H1 (cell line): ENCODE measurements at regions not wholly inside any gene's neighbourhood (a gene's known extent, or its start where the extent isn't known, plus 50 kb on each side); places are given as distances from the start of the nearest gene placed in this dataset.

Source experiments
- CTCF ChIA-PET: fragments of 300-600 bp; sonication (Branson Sonifier 250); formaldehyde crosslinking; loops from one replicate; lab custom pipeline; 2021; ENCODE audit not compliant: partially characterized antibody; lab: Charles Lee
- POLR2A ChIA-PET: fragments of 300-600 bp; sonication (Branson Sonifier 250); formaldehyde crosslinking; loops from one replicate; lab custom pipeline; 2021; ENCODE audit warnings: inconsistent platforms; ENCODE audit not compliant: partially characterized antibody; lab: Charles Lee
- DNase-seq, 2 experiments: peaks; one replicate each; pipeline versions ENCODE4 v3.0.0 to v3.0.0-alpha.2; 2010 to 2022; ENCODE audit warnings: low spot score in 2 of 2, low read depth in 1 of 2, mixed read lengths in 1 of 2
- FAIRE-seq: peaks from 2 replicates; lab custom pipeline; 2011; peaks lifted over from hg19 to GRCh38; lab: Jason Lieb, UNC
- H2AFZ ChIP-seq: 2 replicates; pipeline ENCODE4 v1.8.1; 2012; ENCODE audit warnings: low read length, inconsistent platforms
- H2AK5ac ChIP-seq: 2 replicates; pipeline ENCODE4 v1.6.1; 2013; ENCODE audit warnings: low read depth, low read length
- H2BK120ac ChIP-seq: replicated peaks from 2 replicates; pipeline ENCODE3; 2013; ENCODE audit warnings: low read depth, low read length, inconsistent platforms
- H2BK12ac ChIP-seq: 2 replicates; pipeline ENCODE4 v1.6.1; 2013; ENCODE audit warnings: low read depth, low read length
- H2BK15ac ChIP-seq: 2 replicates; pipeline ENCODE4 v1.6.1; 2013; ENCODE audit warnings: low read length
- H2BK20ac ChIP-seq: 2 replicates; pipeline ENCODE4 v1.6.1; 2013; ENCODE audit warnings: low read length
- H2BK5ac ChIP-seq: 2 replicates; pipeline ENCODE4 v1.6.1; 2013; ENCODE audit warnings: low read depth, low read length
- H3K14ac ChIP-seq: 2 replicates; pipeline ENCODE4 v1.6.1; 2013; ENCODE audit warnings: inconsistent platforms; ENCODE audit not compliant: insufficient read length
- H3K18ac ChIP-seq: 2 replicates; pipeline ENCODE4 v1.6.1; 2013; ENCODE audit warnings: low read length; ENCODE audit errors: extremely low read depth
- H3K23ac ChIP-seq: 2 replicates; pipeline ENCODE4 v1.6.1; 2013; ENCODE audit warnings: inconsistent platforms; ENCODE audit not compliant: insufficient read length
- H3K23me2 ChIP-seq: 2 replicates; pipeline ENCODE4 v1.6.1; 2013; ENCODE audit warnings: low read depth, low read length
- H3K27ac ChIP-seq: 2 replicates; pipeline ENCODE4 v1.6.1; 2011; ENCODE audit warnings: low read depth, low read length, inconsistent platforms
- H3K27me3 ChIP-seq, 4 experiments: replicated peaks in 1 of 4; 1 replicate in 1 of 4; 2 replicates in 3 of 4; pipeline versions ENCODE4 v1.6.1 to v1.8.1; 2011 to 2013; ENCODE audit warnings: low read length in 3 of 4, mild to moderate bottlenecking in 3 of 4, inconsistent platforms in 2 of 4, mixed read lengths in 2 of 4, moderate library complexity in 1 of 4; ENCODE audit not compliant: control insufficient read depth in 3 of 4, insufficient read depth in 3 of 4; ENCODE audit errors: extremely low read depth in 1 of 4
- H3K36me3 ChIP-seq, 4 experiments: 2 replicates each; pipeline versions ENCODE4 v1.6.1 to v1.8.1; 2011 to 2013; ENCODE audit warnings: mild to moderate bottlenecking in 4 of 4, low read length in 3 of 4, moderate library complexity in 2 of 4, control low read depth in 1 of 4, inconsistent platforms in 1 of 4; ENCODE audit not compliant: insufficient read depth in 4 of 4, control insufficient read depth in 2 of 4
- H3K4ac ChIP-seq: replicated peaks from 2 replicates; pipeline ENCODE3; 2013; ENCODE audit warnings: low read length, low read depth, mixed read lengths, inconsistent platforms; ENCODE audit not compliant: insufficient read length
- H3K4me1 ChIP-seq, 4 experiments: replicated peaks in 1 of 4; 1 replicate in 1 of 4; 2 replicates in 3 of 4; pipeline versions ENCODE4 v1.6.1 to v1.8.1; 2011 to 2013; ENCODE audit warnings: low read length in 3 of 4, inconsistent platforms in 2 of 4, mixed read lengths in 1 of 4; ENCODE audit not compliant: insufficient read depth in 4 of 4, control insufficient read depth in 3 of 4
- H3K4me2 ChIP-seq, 2 experiments: 2 replicates each; pipeline versions ENCODE4 v1.6.1 to v1.8.1; 2011 to 2013; ENCODE audit warnings: low read depth in 2 of 2, low read length in 2 of 2, control low read depth in 1 of 2, inconsistent platforms in 1 of 2, mild to moderate bottlenecking in 1 of 2; ENCODE audit not compliant: insufficient read depth in 1 of 2
- H3K4me3 ChIP-seq, 4 experiments: fragments of 200-600, 300-600 bp in 1 of 4; sonication (generic), shearing (Covaris generic), sonication (Bioruptor Twin) in 1 of 4; 2 replicates each; pipeline versions ENCODE4 v1.5.1 to v1.8.1; 2011 to 2016; ENCODE audit warnings: low read length in 4 of 4, low read depth in 3 of 4, control low read depth in 2 of 4, inconsistent platforms in 2 of 4, mild to moderate bottlenecking in 2 of 4, mixed read lengths in 1 of 4, moderate library complexity in 1 of 4; ENCODE audit not compliant: insufficient read depth in 2 of 4; ENCODE audit errors: extremely low read depth in 1 of 4
- H3K56ac ChIP-seq: replicated peaks from 2 replicates; pipeline ENCODE3; 2013; ENCODE audit warnings: low read depth, mild to moderate bottlenecking, mixed read lengths, low read length, inconsistent platforms; ENCODE audit not compliant: insufficient read length
- H3K79me1 ChIP-seq: 2 replicates; pipeline ENCODE4 v1.6.1; 2013; ENCODE audit warnings: low read depth, low read length, control low read depth
- H3K79me2 ChIP-seq, 2 experiments: 2 replicates each; pipeline versions ENCODE4 v1.6.1 to v1.8.1; 2012 to 2013; ENCODE audit warnings: low read length in 2 of 2, mild to moderate bottlenecking in 2 of 2, inconsistent platforms in 1 of 2; ENCODE audit not compliant: insufficient read depth in 2 of 2, control insufficient read depth in 1 of 2
- H3K9ac ChIP-seq, 4 experiments: replicated peaks in 1 of 4; 1 replicate in 1 of 4; 2 replicates in 3 of 4; pipeline versions ENCODE4 v1.6.1 to v1.8.1; 2011 to 2013; ENCODE audit warnings: low read depth in 3 of 4, low read length in 3 of 4, control low read depth in 2 of 4, mild to moderate bottlenecking in 2 of 4, moderate library complexity in 2 of 4, inconsistent platforms in 1 of 4; ENCODE audit errors: extremely low read depth in 1 of 4
- H3K9me3 ChIP-seq, 2 experiments: 2 replicates each; pipeline versions ENCODE4 v1.6.1 to v1.8.1; 2012 to 2013; ENCODE audit warnings: mild to moderate bottlenecking in 2 of 2, moderate library complexity in 2 of 2, control low read depth in 1 of 2, inconsistent platforms in 1 of 2, low read depth in 1 of 2, low read length in 1 of 2, mixed read lengths in 1 of 2; ENCODE audit not compliant: insufficient read depth in 2 of 2
- H4K20me1 ChIP-seq, 2 experiments: replicated peaks in 1 of 2; 2 replicates each; pipeline versions ENCODE3 to v1.8.1; 2011 to 2013; ENCODE audit warnings: inconsistent platforms in 2 of 2, low read length in 2 of 2, mild to moderate bottlenecking in 1 of 2; ENCODE audit not compliant: insufficient read depth in 2 of 2, control insufficient read depth in 1 of 2
- H4K5ac ChIP-seq: 2 replicates; pipeline ENCODE4 v1.6.1; 2013; ENCODE audit warnings: low read length, low read depth, mixed read lengths, inconsistent platforms; ENCODE audit not compliant: insufficient read length
- H4K8ac ChIP-seq: 2 replicates; pipeline ENCODE4 v1.8.0; 2013; ENCODE audit warnings: mild to moderate bottlenecking, moderate library complexity, low read length, inconsistent platforms; ENCODE audit not compliant: insufficient read depth; ENCODE audit errors: extremely low read depth
- H4K91ac ChIP-seq: replicated peaks from 2 replicates; pipeline ENCODE3; 2013; ENCODE audit warnings: low read length, mixed read lengths, inconsistent platforms; ENCODE audit not compliant: insufficient read length
- BRCA1 ChIP-seq: IDR thresholded peaks from 2 replicates; pipeline ENCODE4 v1.6.1; 2012; ENCODE audit warnings: low read depth, low read length, improper control_type of control experiment
- CEBPB ChIP-seq: IDR thresholded peaks from 2 replicates; pipeline ENCODE4 v1.6.1; 2012; ENCODE audit warnings: low read depth, low read length
- CHD2 ChIP-seq: IDR thresholded peaks from 2 replicates; pipeline ENCODE4 v1.6.1; 2012; ENCODE audit warnings: low read length, improper control_type of control experiment
- CREB1 ChIP-seq: IDR thresholded peaks from 2 replicates; pipeline ENCODE4 v1.6.1; 2012; ENCODE audit warnings: inconsistent platforms
- CTCF ChIP-seq, 3 experiments: IDR thresholded peaks; 1 replicate in 2 of 3; 2 replicates in 1 of 3; pipeline versions ENCODE4 v1.5.1 to v1.6.1; 2011; ENCODE audit warnings: low read length in 3 of 3, mild to moderate bottlenecking in 3 of 3, inconsistent platforms in 2 of 3, low read depth in 1 of 3, moderate library complexity in 1 of 3; ENCODE audit not compliant: insufficient read depth in 1 of 3; ENCODE audit errors: control extremely low read depth in 1 of 3
- HDAC2 ChIP-seq, 2 experiments: fragments of 300-600 bp in 1 of 2; sonication (generic) in 1 of 2; IDR thresholded peaks; 2 replicates each; pipeline ENCODE4 v1.6.1; 2011 to 2012; ENCODE audit warnings: low read depth in 2 of 2, low read length in 2 of 2, mild to moderate bottlenecking in 2 of 2, moderate library complexity in 2 of 2, borderline replicate concordance in 1 of 2, inconsistent platforms in 1 of 2
- NRF1 ChIP-seq: IDR thresholded peaks from 2 replicates; pipeline ENCODE4 v1.6.1; 2011; ENCODE audit warnings: mild to moderate bottlenecking, low read depth, low read length, improper control_type of control experiment
- RNF2 ChIP-seq: fragments of 200-900, 300-1000 bp; sonication (generic); IDR thresholded peaks from 2 replicates; pipeline ENCODE4 v1.7.1; 2016; ENCODE audit warnings: borderline replicate concordance, low read depth, mild to moderate bottlenecking, antibody characterized with exemption, low read length; ENCODE audit not compliant: poor library complexity, severe bottlenecking; ENCODE audit errors: missing control alignments
- RXRA ChIP-seq: IDR thresholded peaks from 2 replicates; pipeline ENCODE4 v1.6.1; 2011; ENCODE audit warnings: low read depth, mild to moderate bottlenecking, low read length, moderate library complexity; ENCODE audit not compliant: insufficient read depth
- SP2 ChIP-seq: IDR thresholded peaks from 2 replicates; pipeline ENCODE4 v1.6.1; 2012; ENCODE audit warnings: mild to moderate bottlenecking, low read length, inconsistent platforms
- SUZ12 ChIP-seq: fragments of 200-600 bp; sonication (generic); IDR thresholded peaks from 2 replicates; pipeline ENCODE4 v1.6.1; 2012; ENCODE audit warnings: mild to moderate bottlenecking, inconsistent platforms, low read length, moderate library complexity, mixed read lengths
- WGBS, 2 experiments: shearing (Covaris generic) in 1 of 2; methylation state at CpG; one replicate each; pipeline versions ENCODE4 v1.1.6 to v1.1.7; 2013 to 2015; ENCODE audit warnings: low lambda C conversion rate in 2 of 2, mixed read lengths in 2 of 2, inconsistent platforms in 1 of 2, low coverage in 1 of 2, missing lambda C conversion rate in 1 of 2; ENCODE audit not compliant: insufficient replicate concordance in 2 of 2, insufficient coverage in 1 of 2, insufficient read length in 1 of 2; ENCODE audit errors: extremely low coverage in 1 of 2, missing lambda C conversion rate in 1 of 2; 5-methylcytosine and 5-hydroxymethylcytosine counted together
- TF ChIP-seq, protein P1 (sequence below): IDR thresholded peaks from 2 replicates; pipeline ENCODE4 v1.6.1; 2011; ENCODE audit warnings: low read depth, mild to moderate bottlenecking, low read length; ENCODE audit not compliant: insufficient read depth

- Histone ChIP-seq H2BK12ac (no peak overlapping the region), H3K27ac (no peak overlapping the region), H3K18ac (no peak overlapping the region), H4K20me1 (no peaks in the 10 kb centered on the region), H3K4me3 (no peak overlapping the region), H2BK5ac (no peak overlapping the region), H3K9me3 (no peaks in the 10 kb centered on the region), H3K27me3 (no peaks in the 10 kb centered on the region), H3K23me2 (no peaks in the 10 kb centered on the region), H3K79me1 (no peaks in the 10 kb centered on the region), H4K91ac (no peak overlapping the region), H3K14ac (no peak overlapping the region), H4K8ac (no peak overlapping the region), H3K79me2 (no peaks in the 10 kb centered on the region), H3K23ac (no peak overlapping the region), H4K5ac (no peak overlapping the region), H3K4ac (no peak overlapping the region), H3K4me2 (no peak overlapping the region), H3K4me1 (no peaks in the 10 kb centered on the region), H3K36me3 (no peaks in the 10 kb centered on the region), H2AFZ (no peak overlapping the region), H3K9ac (no peak overlapping the region), H2BK120ac (no peak overlapping the region), H2AK5ac (no peak overlapping the region), H2BK20ac (no peak overlapping the region), H3K56ac (no peak overlapping the region), H2BK15ac (no peak overlapping the region)
- POLR2A ChIA-PET: no interaction called here
- 100% methylated on average over 1 of the region's 1 CpG; no CpG with 5 or more reads in 1 of the 2 experiments for WGBS, 2 experiments
- FAIRE-seq: no peak
- TF ChIP-seq CEBPB (no peak), RXRA (no peak), SUZ12 (no peak), CREB1 (no peak), BRCA1 (no peak), SP2 (no peak), RNF2 (no peak), CTCF (IDR thresholded peaks at IDR 0.05; ENCODE audit: control extremely low read depth in 1 of 3, insufficient read depth in 1 of 3, low read depth in 1 of 3, low read length in 3 of 3) (no peak), CHD2 (no peak), NRF1 (no peak), HDAC2 (IDR thresholded peaks at IDR 0.05; ENCODE audit: borderline replicate concordance in 1 of 2, low read depth in 2 of 2, low read length in 2 of 2) (no peak)
- TF ChIP-seq, protein P1, sequence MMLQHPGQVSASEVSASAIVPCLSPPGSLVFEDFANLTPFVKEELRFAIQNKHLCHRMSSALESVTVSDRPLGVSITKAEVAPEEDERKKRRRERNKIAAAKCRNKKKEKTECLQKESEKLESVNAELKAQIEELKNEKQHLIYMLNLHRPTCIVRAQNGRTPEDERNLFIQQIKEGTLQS: no peak
- no peak for DNase-seq
- CTCF ChIA-PET: interaction anchor here (1.0 kb wide), 1 partner anchor 16 kb away, joined by 3 read pairs; no protein-coding TSS in a partner anchor
Measured at GRCh38 chr7:16354573-16354972, 66.8 kb downstream of the CRPPA start.
